Stimulated activated CD4-positive, alpha-beta T cell treated with anti-CD3 and anti-CD28 coated beads, Interleukin-4, amount 100 ng/mL, for 24 hours (primary cell): ENCODE measurements at regions not wholly inside any gene's neighbourhood (a gene's known extent, or its start where the extent isn't known, plus 50 kb on each side); places are given as distances from the start of the nearest gene placed in this dataset.

Experiments
- DNase-seq: peaks from one replicate; pipeline ENCODE4 v3.0.0-alpha.2; 2020

- DNase-seq, result no peak
These were observed 673.8 kb upstream of the SALL3 start for GRCh38 chr18:78305789-78306188.

GRCh38 chr18:78309307-78309706 is 670.3 kb upstream of the SALL3 start:
- no peak for DNase-seq

DNA sequence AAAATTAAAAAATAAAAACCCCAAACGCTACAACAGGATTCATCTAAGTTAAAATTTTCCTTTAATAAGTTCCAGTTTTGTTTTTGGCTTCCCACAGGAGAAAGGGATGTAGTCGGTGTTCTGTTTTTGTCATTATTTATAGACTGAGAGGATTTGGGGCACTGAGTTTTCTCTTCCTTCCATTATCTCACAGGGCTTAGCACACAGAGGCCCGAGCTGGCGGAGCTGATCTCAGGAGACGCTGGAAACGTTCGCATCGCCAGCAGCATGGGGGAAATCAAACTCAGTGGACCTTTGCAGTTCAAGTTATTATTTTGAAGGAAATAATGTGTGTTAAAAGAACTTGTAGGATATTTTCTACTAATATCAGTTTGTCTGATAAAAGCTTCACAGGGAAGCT is 669.7 kb upstream of the SALL3 start:
- DNase-seq, result no peak

- DNase-seq, result no peak
These were observed 660.4 kb upstream of the SALL3 start for GRCh38 chr18:78319264-78319663.

DNA sequence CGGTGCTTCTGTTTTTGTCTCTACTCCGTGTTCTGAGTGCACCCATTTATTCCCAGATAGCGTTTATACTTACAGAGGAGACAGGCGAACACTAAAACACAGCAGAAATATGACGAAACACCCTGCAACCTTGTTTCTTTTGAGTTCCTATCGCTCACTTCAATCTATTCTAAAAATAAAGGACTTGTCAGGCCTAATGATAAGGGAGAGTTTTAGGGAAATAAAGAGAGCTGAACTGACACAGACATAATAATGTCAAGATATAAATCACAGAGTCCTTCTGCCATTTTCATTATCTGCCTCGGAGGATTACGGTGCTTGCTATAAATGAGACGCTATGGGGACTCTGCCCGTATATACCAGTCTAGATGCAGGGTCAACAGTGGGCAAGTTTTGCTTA is 659.7 kb upstream of the SALL3 start:
- no peak for DNase-seq

GRCh38 chr18:78321402-78321801 is 658.2 kb upstream of the SALL3 start:
- no peak for DNase-seq

GRCh38 chr18:78323453-78324197 is 656.0 kb upstream of the SALL3 start:
- DNase-seq, result no peak

DNA sequence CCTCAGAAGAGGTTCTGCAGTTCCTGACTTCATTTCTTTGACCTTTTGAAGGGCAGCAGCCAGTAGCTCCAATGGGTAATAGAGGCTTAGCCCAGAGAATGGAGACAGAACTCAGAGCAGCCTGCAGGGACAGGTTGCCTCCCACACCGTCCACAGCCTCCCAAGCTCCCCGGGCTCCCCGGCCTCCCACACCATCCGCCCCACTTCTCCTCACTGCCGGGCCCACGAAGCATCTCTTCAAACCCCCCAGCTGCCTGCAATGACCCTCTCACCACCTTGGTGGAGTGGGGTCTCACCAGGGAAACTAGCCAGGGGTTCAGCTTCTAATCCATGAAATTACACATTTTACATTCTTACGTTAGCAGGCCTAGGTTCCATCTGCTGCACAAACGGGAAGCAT is 652.0 kb upstream of the SALL3 start:
- DNase-seq, result no peak

DNA sequence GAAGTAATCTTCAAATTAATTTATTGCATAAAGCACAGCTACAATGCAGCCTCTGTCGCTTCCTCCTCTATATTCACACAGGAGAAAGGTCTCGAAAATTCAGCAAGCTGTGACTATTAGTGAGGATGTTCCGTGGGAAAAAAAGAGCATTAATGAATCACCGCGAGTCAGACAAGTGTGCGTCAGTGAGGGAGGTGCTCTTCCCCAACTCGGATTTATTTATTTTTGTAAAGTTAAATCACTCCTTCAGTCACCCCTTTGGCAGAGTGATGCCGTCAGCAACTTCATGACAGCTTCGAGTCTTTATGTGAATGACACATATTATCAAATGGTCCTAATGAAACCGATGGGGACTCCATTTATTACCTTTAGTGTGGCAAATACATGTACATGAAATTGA is 648.9 kb upstream of the SALL3 start:
- no peak for DNase-seq

- DNase-seq, result no peak
These were observed 626.7 kb upstream of the SALL3 start for GRCh38 chr18:78352910-78353309.

- no peak for DNase-seq
These were observed 617.4 kb upstream of the SALL3 start for GRCh38 chr18:78362198-78362597.

- DNase-seq, result no peak
These were observed 615.8 kb upstream of the SALL3 start for GRCh38 chr18:78363556-78364387.

GRCh38 chr18:78364388-78364960 is 615.1 kb upstream of the SALL3 start:
- no peak for DNase-seq

DNA sequence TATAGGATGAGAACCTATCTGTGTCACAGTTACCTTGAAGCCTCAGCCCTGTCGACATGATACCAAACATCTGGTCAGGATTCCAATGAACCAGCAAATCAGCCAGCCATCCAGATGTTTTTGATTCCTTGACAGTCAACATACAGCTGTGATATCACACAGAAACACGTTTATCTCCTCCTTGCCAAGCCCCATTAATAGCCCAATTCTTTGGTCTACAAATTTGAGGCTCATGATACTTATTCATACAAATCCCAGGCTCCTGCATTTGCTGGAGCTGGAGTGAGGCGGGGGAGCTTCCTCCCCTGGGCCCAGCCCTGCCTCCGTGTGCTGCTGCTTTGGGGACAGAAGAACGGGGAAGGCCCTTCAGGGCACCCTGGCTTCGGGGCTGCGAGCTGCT is 611.6 kb upstream of the SALL3 start:
- no peak for DNase-seq

GRCh38 chr18:78368726-78369125 is 610.9 kb upstream of the SALL3 start:
- DNase-seq, result no peak

GRCh38 chr18:78376046-78376445 is 603.6 kb upstream of the SALL3 start:
- DNase-seq, result no peak

- no peak for DNase-seq
These were observed 601.2 kb upstream of the SALL3 start for GRCh38 chr18:78378403-78378802.

DNA sequence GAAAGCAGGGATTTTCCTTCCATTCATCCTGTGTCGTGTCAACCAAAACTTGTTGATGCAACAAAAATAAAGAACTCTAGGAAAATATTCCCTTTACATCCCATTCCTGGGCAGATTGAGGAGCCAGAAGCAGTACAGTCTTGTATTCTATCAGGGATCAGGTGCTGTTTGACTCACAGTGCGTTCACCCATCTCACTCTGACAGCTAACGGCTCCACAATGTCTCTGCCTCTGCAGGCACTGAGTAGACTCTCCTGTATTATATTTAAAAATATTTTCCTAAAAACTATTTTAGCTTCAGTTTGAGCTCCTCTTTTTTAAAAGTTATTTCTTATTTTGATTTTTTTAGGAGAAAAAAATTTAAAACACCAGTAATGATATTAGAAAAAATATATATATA is 600.6 kb upstream of the SALL3 start:
- DNase-seq, result no peak

DNA sequence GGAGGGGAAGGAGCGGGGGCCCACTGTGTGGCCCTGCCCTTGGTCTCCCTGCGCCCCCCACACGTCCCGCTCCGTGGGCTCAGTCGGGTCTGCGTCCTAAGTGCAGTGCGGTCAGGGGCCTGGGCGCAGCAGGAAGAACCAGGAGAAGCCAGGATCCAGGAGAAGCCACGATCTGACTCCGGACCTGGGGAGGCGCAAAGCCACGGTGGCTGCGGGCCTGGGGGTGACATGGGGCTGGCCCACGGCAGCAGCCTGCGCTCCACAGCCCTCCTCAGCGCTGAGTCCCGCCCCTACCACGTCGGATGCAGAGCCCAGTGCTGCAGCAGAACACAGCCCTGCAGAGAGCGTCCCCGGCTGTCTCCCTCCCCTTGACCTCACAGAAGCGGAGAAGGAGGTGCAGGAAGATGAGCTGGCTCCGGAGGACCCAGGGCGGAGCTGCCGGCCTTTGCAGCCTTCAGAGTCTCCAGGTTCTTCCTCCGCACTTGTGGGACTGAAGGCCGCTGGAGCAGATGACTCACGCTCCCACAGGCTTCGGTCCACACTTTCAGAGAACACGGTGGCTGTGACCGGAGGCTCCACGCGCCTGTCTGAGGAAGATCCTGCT is 589.2 kb upstream of the SALL3 start:
- no peak for DNase-seq

GRCh38 chr18:78390952-78391348 is 588.7 kb upstream of the SALL3 start:
- no peak for DNase-seq

DNA sequence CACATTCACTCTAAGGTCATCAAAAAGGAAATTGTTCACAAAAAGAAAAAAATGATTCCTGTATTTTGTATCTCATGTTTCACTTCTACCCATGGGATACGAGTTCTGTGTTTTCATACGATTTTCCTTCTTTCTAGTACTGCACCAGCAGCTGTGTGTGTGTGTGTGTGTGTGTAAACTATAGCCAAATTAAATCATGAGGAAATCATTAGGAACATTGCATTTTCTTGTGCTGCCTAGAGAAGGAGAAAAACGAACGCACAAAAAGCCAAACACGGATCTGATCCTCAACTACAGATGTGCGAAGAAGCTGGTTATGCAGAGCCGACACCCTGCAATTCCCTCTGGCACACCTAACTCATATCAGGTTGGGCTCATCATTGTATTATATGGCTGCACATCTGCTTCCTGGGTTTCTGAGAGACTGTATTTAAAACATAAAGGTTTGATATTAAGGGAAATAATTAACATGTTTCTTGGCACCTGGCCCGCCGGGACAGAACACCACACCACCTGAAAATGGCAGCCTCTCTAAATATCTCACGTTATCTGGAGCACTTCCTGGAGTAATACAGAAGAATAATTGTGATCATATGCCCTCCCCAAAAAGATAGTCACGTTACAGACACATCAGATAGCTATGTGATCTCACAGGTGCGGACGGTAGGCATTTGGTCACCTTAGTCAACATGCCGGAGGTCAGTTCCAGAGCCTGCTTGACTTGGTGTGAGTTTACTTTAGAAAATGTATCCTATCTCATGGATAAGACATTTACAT is 586.3 kb upstream of the SALL3 start:
- DNase-seq, result no peak

- no peak for DNase-seq
These were observed 583.5 kb upstream of the SALL3 start for GRCh38 chr18:78396077-78396476.

- no peak for DNase-seq
These were observed 582.9 kb upstream of the SALL3 start for GRCh38 chr18:78396756-78397155.
